Activated naive CD8-positive, alpha-beta T cell treated with anti-CD3 and anti-CD28 coated beads, Interleukin-2, amount 50 U/mL, for 24 hours (primary cell): ENCODE measurements at regions not wholly inside any gene's neighbourhood (a gene's known extent, or its start where the extent isn't known, plus 50 kb on each side); places are given as distances from the start of the nearest gene placed in this dataset.

Experiments
- ATAC-seq: fragments of 150-1000 bp; cut with Tn5 transposase; one replicate; pipeline ENCODE4 v1.10.0; 2021
- DNase-seq: peaks from one replicate; pipeline ENCODE4 v3.0.0; 2021
- H3K27ac Mint-ChIP-seq: one replicate; pipeline ENCODE4 v1.8.0; 2021; ENCODE audit warnings: mild to moderate bottlenecking, mixed read lengths
- H3K27me3 Mint-ChIP-seq: one replicate; pipeline ENCODE4 v1.8.0; 2021; ENCODE audit warnings: mixed read lengths
- H3K36me3 Mint-ChIP-seq: one replicate; pipeline ENCODE4 v1.8.0; 2021; ENCODE audit warnings: low read depth, mixed read lengths
- H3K4me1 Mint-ChIP-seq: one replicate; pipeline ENCODE4 v1.8.0; 2021; ENCODE audit warnings: mixed read lengths
- H3K4me3 Mint-ChIP-seq: one replicate; pipeline ENCODE4 v1.8.0; 2021; ENCODE audit warnings: mild to moderate bottlenecking, moderate library complexity, mixed read lengths
- H3K9me3 Mint-ChIP-seq: one replicate; pipeline ENCODE4 v1.8.0; 2021; ENCODE audit warnings: mixed read lengths

DNA sequence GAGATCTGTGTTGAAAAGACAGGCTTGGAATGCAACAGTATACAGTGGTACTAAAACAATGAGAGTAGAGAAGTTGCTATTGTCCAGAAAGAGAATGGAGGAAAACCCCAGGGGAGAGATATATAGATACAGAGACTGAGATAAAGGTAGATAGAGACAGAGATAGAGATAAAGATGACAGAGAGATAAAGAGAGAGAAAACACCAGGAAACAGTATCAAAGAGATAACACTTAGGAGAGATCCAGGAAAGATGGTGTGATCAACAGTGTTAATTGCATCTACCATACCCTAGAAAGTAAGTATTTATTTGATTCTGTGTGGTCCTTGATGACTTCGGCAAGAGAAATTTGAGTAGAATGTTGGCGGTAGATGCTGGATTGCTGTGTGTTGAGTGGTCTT lies 461.8 kb upstream of the RIOK2 start:
- ATAC-seq: no peak
- no peaks in the 10 kb centered on the region for H3K36me3 Mint-ChIP-seq
- H3K4me1 Mint-ChIP-seq: no peaks in the 10 kb centered on the region
- no peaks in the 10 kb centered on the region for H3K27me3 Mint-ChIP-seq
- H3K27ac Mint-ChIP-seq: no peak overlapping the region
- peaks cover 9% of the 10 kb centered on the region for H3K9me3 Mint-ChIP-seq
- H3K4me3 Mint-ChIP-seq: no peak overlapping the region
- DNase-seq: no peak

GRCh38 chr5:97657239-97657638 lies 474.2 kb upstream of the RIOK2 start:
- Mint-ChIP-seq H3K4me1 (no peaks in the 10 kb centered on the region), H3K9me3 (no peaks in the 10 kb centered on the region), H3K4me3 (no peak overlapping the region), H3K27ac (no peak overlapping the region), H3K36me3 (no peaks in the 10 kb centered on the region), H3K27me3 (no peaks in the 10 kb centered on the region)
- ATAC-seq (no peak), DNase-seq (no peak)

DNA sequence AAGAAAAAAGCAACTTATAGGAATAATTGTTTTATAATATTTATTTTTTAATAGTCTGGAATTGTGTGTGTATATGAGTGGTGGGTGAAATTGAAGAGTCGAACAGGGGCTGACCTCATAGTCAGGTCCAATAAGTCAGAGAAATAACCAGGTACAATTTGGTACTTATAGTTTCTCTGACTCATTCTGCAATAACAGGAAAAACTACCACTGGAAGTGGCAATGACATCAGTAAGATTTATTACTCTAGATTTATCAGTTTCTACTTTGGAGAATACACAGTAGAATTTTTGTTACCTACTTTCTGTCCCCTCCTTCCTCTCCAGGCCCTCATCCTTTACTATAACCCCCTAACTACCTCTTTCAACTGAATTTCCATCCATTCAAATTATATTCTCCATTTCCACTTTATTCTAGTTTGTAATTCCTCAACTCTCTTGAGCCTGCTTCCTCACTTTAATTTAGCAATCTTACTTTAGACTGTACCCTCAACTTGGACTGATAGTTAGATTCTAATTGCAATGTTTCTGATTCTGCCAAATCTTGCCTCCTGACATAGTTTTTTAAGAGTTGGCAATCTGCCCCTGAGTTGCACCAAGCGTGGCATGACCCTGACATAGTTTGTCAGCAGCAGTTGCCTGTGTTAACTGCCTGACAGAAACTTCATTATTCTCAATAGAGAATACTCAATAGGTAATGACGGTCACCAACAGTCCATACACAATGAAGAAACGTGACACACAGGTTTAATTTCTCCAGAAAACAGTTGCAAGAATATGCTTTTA lies 475.3 kb upstream of the RIOK2 start:
- H3K4me3 Mint-ChIP-seq: no peak overlapping the region
- no peak for DNase-seq
- H3K9me3 Mint-ChIP-seq: no peaks in the 10 kb centered on the region
- H3K4me1 Mint-ChIP-seq: no peaks in the 10 kb centered on the region
- no peak overlapping the region for H3K27ac Mint-ChIP-seq
- H3K27me3 Mint-ChIP-seq: no peaks in the 10 kb centered on the region
- no peak for ATAC-seq
- no peaks in the 10 kb centered on the region for H3K36me3 Mint-ChIP-seq

- H3K27ac Mint-ChIP-seq: no peak overlapping the region
- no peak for ATAC-seq
These were observed 483.7 kb upstream of the RIOK2 start for GRCh38 chr5:97666783-97667182.

DNA sequence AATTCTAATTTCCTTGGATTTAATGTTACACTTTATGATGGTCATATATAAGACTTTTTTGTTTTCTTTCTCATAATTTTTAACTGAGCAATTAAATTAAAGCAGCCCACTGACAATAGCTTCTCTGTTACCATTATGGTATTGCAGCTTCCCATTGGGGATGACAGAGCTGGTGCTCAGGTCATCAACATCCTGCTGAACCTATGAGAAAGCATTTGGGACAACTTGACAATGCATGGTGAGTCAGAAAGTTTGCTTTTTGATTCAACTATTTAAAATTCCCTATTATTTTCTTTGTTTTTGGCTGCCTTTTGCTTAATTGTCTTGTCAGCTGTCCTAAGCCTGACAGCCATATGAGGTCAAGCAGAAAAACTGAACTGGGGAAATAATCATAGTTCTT lies 487.4 kb upstream of the RIOK2 start:
- Mint-ChIP-seq H3K4me1 (no peaks in the 10 kb centered on the region), H3K4me3 (no peak overlapping the region), H3K27me3 (no peaks in the 10 kb centered on the region), H3K9me3 (no peaks in the 10 kb centered on the region), H3K27ac (no peak overlapping the region), H3K36me3 (no peaks in the 10 kb centered on the region)
- DNase-seq (no peak), ATAC-seq (no peak)

More at GRCh38 chr5:97666783-97667182, 483.7 kb upstream of the RIOK2 start:
- no peaks in the 10 kb centered on the region for H3K4me1 Mint-ChIP-seq
- no peaks in the 10 kb centered on the region for H3K36me3 Mint-ChIP-seq
- H3K27me3 Mint-ChIP-seq: no peaks in the 10 kb centered on the region
- H3K4me3 Mint-ChIP-seq: no peak overlapping the region
- DNase-seq: no peak
- H3K9me3 Mint-ChIP-seq: no peaks in the 10 kb centered on the region

GRCh38 chr5:97676608-97677007 lies 493.6 kb upstream of the RIOK2 start:
- ATAC-seq (no peak), DNase-seq (no peak)
- Mint-ChIP-seq H3K36me3 (no peaks in the 10 kb centered on the region), H3K27ac (no peak overlapping the region), H3K4me1 (no peaks in the 10 kb centered on the region), H3K9me3 (no peaks in the 10 kb centered on the region), H3K4me3 (no peak overlapping the region), H3K27me3 (no peaks in the 10 kb centered on the region)

- H3K4me1 Mint-ChIP-seq: no peaks in the 10 kb centered on the region
- DNase-seq (no peak), ATAC-seq (no peak)
- H3K4me3 Mint-ChIP-seq: no peak overlapping the region
- no peaks in the 10 kb centered on the region for H3K36me3 Mint-ChIP-seq
- H3K9me3 Mint-ChIP-seq: no peaks in the 10 kb centered on the region
- no peaks in the 10 kb centered on the region for H3K27me3 Mint-ChIP-seq
- H3K27ac Mint-ChIP-seq: no peak overlapping the region
These were observed 511.0 kb upstream of the RIOK2 start for GRCh38 chr5:97694091-97694490.

GRCh38 chr5:97714424-97714823 lies 531.4 kb upstream of the RIOK2 start:
- Mint-ChIP-seq H3K4me1 (no peaks in the 10 kb centered on the region), H3K36me3 (no peaks in the 10 kb centered on the region), H3K9me3 (no peaks in the 10 kb centered on the region), H3K4me3 (no peak overlapping the region), H3K27ac (no peak overlapping the region), H3K27me3 (no peaks in the 10 kb centered on the region)
- ATAC-seq (no peak), DNase-seq (no peak)

DNA sequence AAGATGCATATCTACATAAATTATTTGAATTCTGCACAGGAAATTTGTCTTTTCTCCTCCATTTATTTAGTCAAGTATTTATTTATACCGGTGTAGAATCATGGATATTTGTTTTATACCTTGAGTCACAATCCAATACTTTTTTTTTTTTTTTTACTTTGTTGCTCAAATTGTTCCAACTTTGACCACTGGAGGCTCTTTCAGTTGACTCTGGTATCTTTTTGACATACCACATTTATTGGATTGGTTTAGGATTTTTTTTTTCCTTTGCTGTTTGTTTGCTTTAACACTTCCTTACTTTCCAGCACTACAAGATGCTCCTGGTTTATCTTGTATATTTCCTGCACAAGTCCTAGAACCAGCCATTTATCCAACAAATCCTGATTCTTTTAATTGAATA lies 543.1 kb upstream of the RIOK2 start:
- DNase-seq (no peak), ATAC-seq (no peak)
- Mint-ChIP-seq H3K4me3 (no peak overlapping the region), H3K4me1 (no peaks in the 10 kb centered on the region), H3K9me3 (no peaks in the 10 kb centered on the region), H3K27ac (no peak overlapping the region), H3K36me3 (no peaks in the 10 kb centered on the region), H3K27me3 (no peaks in the 10 kb centered on the region)

DNA sequence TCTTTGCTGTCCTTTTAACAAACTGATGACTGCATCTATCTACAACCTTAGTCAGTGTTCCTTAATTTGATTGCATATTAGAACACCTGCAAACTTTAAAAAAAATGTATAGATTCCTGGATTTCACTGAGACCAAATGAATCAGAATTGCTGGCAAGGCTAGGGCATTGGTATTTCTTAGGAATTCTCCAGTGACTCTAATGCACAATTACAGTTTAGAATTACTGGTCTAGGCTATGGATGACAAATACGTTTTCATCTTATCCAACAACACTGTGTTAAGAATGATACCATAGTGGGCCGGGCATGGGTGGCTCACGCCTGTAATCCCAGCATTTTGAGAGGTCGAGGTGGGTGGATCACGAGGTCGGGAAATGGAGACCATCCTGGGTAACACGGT lies 545.9 kb upstream of the RIOK2 start:
- Mint-ChIP-seq H3K9me3 (no peaks in the 10 kb centered on the region), H3K27ac (no peak overlapping the region), H3K4me1 (no peaks in the 10 kb centered on the region), H3K27me3 (no peaks in the 10 kb centered on the region), H3K4me3 (no peak overlapping the region), H3K36me3 (no peaks in the 10 kb centered on the region)
- DNase-seq (no peak), ATAC-seq (no peak)

GRCh38 chr5:97729938-97730337 lies 546.9 kb upstream of the RIOK2 start:
- H3K27ac Mint-ChIP-seq: no peak overlapping the region
- no peaks in the 10 kb centered on the region for H3K27me3 Mint-ChIP-seq
- ATAC-seq (no peak), DNase-seq (no peak)
- H3K4me3 Mint-ChIP-seq: no peak overlapping the region
- no peaks in the 10 kb centered on the region for H3K36me3 Mint-ChIP-seq
- no peaks in the 10 kb centered on the region for H3K9me3 Mint-ChIP-seq
- no peaks in the 10 kb centered on the region for H3K4me1 Mint-ChIP-seq

DNA sequence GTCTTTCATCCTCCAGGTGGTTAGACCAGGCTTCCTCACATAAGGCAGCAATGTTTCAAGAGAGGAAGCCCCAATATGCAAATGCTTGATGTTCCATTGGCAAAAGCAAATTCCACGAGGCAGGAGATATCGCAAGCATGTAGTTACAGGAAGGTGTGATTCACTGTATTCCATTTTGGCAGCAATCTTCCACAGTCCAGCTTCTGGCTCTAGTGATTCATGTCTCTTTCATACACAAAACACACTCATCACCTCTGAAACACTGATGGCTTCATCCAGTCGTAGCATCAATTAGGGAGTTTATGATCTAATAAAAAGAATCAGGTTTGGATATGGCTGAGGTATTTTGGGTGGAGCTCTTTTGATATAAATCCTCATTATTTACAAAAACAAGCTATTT lies 552.2 kb upstream of the RIOK2 start:
- H3K9me3 Mint-ChIP-seq: no peaks in the 10 kb centered on the region
- ATAC-seq (no peak), DNase-seq (no peak)
- H3K4me1 Mint-ChIP-seq: no peaks in the 10 kb centered on the region
- H3K27ac Mint-ChIP-seq: no peak overlapping the region
- H3K36me3 Mint-ChIP-seq: no peaks in the 10 kb centered on the region
- H3K27me3 Mint-ChIP-seq: no peaks in the 10 kb centered on the region
- no peak overlapping the region for H3K4me3 Mint-ChIP-seq

- no peak for DNase-seq
- no peaks in the 10 kb centered on the region for H3K27me3 Mint-ChIP-seq
- no peak overlapping the region for H3K27ac Mint-ChIP-seq
- no peak for ATAC-seq
- H3K36me3 Mint-ChIP-seq: no peaks in the 10 kb centered on the region
- no peaks in the 10 kb centered on the region for H3K9me3 Mint-ChIP-seq
- no peak overlapping the region for H3K4me3 Mint-ChIP-seq
- H3K4me1 Mint-ChIP-seq: no peaks in the 10 kb centered on the region
These were observed 554.6 kb upstream of the RIOK2 start for GRCh38 chr5:97737608-97738007.

DNA sequence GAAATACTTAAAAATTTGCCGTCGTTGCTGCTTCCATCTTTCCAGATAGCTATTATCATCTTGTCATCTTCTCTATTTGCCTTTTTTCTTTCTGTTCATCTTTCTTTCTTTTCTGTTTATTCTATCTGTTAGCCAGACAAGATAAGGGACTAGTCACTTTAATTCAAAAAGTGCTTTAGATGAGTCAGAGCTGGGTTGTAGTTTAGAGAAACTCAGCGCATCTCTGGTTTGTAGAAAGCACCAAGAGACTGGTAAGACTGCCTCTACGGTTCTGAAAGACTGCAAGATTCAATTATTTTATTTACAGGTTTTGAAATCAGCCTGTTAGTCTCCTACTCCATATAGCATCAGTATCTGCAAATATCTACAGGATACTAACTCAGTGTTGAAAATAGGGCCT lies 562.8 kb upstream of the RIOK2 start:
- Mint-ChIP-seq H3K4me1 (no peaks in the 10 kb centered on the region), H3K27me3 (no peaks in the 10 kb centered on the region), H3K36me3 (no peaks in the 10 kb centered on the region), H3K9me3 (peaks cover 4% of the 10 kb centered on the region), H3K4me3 (no peak overlapping the region), H3K27ac (no peak overlapping the region)
- no peak for DNase-seq
- ATAC-seq: no peak

DNA sequence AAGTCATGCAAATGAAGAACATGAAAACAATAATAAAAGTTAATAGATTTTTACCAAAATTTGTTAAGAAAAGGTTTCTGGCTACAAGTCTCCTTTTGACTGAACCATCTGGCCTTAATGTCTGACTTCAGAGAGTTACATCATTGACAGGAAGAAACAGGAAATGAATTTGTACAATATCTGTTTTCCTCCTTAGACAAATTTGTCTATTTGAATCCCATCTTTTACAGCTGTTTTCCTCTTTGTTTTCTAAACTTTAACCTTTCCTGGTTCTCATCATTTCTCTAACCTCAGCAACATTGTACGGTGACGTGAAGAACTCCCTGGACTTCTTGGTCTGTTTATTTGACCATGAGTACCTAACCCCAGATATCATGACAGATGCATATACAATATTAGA lies 567.5 kb upstream of the RIOK2 start:
- Mint-ChIP-seq H3K4me3 (no peak overlapping the region), H3K9me3 (peaks cover 4% of the 10 kb centered on the region), H3K27me3 (no peaks in the 10 kb centered on the region), H3K4me1 (no peaks in the 10 kb centered on the region), H3K27ac (no peak overlapping the region), H3K36me3 (no peaks in the 10 kb centered on the region)
- DNase-seq: no peak
- ATAC-seq: no peak

- H3K9me3 Mint-ChIP-seq: no peaks in the 10 kb centered on the region
- DNase-seq: no peak
- H3K27ac Mint-ChIP-seq: no peak overlapping the region
- H3K27me3 Mint-ChIP-seq: no peaks in the 10 kb centered on the region
- no peak for ATAC-seq
- H3K4me1 Mint-ChIP-seq: no peaks in the 10 kb centered on the region
- no peak overlapping the region for H3K4me3 Mint-ChIP-seq
- no peaks in the 10 kb centered on the region for H3K36me3 Mint-ChIP-seq
These were observed 568.5 kb upstream of the RIOK2 start for GRCh38 chr5:97751540-97751939.
